SIG-M5 treated with dmso at 0.1 percent for 504 hours (cell line): ENCODE measurements at regions not wholly inside any gene's neighbourhood (a gene's known extent, or its start where the extent isn't known, plus 50 kb on each side); places are given as distances from the start of the nearest gene placed in this dataset.
A peak's percentile ranks its signal among the peaks of the same experiment; 100 is the strongest.

Experiments
- DNase-seq: peaks from one replicate; lab custom pipeline; 2025; ENCODE audit not compliant: unreplicated experiment; lab: John Stamatoyannopoulos, UW

DNA sequence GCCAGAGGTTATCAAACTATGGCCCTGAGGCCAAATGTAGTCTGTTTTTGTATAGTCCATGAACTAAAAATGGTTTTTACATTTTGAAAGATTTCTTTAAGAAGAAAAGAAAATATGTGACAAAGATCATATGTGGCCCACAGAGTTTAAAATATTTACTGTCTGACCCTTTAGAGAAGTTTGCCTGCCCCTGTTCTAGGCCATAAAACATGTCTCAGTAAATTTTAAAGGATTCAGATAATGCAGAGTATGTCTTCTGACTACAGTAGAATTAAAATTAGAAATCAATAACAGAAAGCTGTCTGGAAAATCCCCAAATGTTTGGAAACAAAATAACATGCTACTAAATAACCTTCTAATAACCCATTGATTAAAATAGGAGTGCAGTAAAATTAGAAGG lies 86.3 kb downstream of the KCNRG start:
- no peak for DNase-seq

GRCh38 chr13:50104493-50104892 lies 89.2 kb downstream of the KCNRG start:
- DNase-seq: no peak

GRCh38 chr13:50106559-50106958 lies 91.3 kb downstream of the KCNRG start:
- DNase-seq: peak; percentile 27

DNA sequence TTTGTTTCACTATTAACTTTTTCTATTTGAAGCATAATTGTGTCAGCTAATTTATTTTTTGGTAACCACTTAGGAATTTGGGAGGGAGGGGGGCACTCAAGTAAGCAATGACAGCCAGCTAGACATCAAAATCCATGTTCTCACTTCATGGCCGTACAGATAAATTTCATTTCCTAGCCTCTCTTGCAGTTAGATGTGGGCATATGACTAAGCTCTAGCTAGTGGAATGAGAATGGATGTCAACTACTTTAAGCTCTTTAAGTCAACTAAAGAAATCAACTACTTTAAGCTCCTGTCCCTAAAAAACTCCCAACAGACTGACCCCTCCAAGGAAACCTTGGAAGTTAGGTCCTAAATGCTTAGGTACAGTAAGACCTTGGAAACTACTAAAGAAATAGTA lies 92.0 kb downstream of the KCNRG start:
- DNase-seq: no peak

GRCh38 chr13:50114961-50115360 lies 99.7 kb downstream of the KCNRG start:
- DNase-seq: no peak

DNA sequence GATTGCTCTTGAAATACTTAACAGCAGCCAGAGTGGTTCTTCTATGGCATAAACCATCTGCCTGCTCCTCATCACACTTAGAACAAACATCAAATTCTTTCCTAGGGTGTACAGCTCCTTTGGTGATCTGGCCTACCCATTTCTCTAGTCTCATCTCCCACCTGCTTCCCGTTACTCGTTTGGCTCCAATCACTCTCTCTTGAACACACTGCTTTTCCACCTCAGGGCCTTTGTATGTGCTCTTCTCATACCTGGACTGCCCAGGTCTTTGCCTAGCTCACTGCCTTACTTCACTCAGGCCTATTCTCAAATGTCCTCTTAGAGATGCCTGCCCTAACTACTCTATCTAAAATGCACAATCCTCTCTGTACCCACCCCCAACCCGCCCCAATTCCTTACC lies 100.5 kb downstream of the KCNRG start:
- DNase-seq: no peak

GRCh38 chr13:50116430-50116973 lies 101.3 kb downstream of the KCNRG start:
- DNase-seq: peak; percentile 31

- DNase-seq: peak; percentile 34
Measured at GRCh38 chr13:50119591-50119990, 104.3 kb downstream of the KCNRG start.

GRCh38 chr13:50122455-50122854 lies 107.2 kb downstream of the KCNRG start:
- DNase-seq: peak; percentile 80

DNA sequence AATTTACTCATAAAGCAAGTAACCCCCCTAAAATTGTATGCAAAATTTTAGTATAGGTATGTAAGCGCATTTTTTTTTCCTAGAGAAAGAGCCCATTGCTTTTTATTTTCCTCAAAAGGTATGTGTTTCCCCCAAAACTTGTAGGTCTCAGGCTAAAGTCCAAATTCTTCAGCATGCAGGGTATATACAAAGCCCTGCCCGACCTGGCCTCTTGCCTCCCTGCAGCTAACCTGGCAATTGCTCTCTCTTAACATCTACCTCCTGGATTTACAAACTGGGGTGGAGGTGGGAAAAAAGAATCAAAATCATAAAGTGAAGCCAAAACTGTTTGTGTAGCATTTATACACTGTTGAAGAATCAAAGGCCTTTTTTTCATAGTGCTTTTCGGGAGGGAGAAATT lies 107.8 kb downstream of the KCNRG start:
- DNase-seq: no peak

DNA sequence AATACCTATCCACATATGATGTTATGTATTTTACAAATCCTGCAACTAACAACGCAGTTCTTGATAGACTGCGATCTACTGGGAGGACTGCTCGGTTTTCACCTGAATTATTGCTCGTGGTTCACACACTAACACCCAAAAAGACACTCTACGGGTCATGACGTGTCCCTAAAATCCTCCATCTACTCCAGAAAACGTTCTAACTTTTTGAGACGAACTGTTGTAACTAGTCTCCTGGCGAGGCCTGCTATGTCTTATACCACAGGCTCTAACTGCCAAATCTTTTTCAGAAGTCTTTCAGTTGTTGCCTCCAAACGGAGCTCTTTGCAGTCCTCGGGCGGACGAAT lies 108.2 kb downstream of the KCNRG start:
- no peak for DNase-seq

DNA sequence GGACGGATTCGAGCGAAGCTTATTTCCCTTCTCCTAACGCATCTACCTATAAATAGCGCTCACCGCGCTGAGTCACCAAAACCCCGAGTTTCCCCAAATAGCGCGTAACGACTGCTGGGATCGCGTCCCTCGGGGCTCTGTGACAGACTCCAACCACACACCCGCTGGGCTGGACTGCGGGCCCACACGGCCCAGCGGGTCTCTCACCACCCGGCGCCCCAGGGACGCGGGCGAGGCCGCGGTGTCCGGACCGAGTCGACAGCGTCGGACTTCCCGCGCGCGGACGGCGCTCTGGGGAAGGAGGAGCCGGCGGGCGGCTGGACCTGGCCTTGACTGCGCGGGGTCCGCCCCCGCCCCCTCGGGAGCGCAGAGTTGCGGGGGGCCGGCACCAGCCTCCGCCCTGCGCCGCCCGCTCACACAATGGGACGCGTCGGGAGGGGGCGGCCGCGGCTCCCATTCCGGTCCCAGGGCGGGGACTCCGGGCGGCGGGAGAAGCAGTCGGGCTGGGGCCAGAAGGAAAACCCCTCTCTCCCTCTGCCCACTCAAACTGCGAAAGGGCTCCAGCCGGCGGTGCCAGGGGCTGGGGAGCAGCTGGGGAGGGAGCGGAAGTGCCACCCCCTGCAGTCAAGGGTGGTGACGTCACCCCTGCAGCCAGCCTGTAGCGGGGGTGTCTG lies 108.8 kb downstream of the KCNRG start:
- peak; percentile 95 for DNase-seq

- peak; percentile 64 for DNase-seq
Measured at GRCh38 chr13:50124536-50125303, 109.5 kb downstream of the KCNRG start.

GRCh38 chr13:50125304-50125553 lies 110.0 kb downstream of the KCNRG start:
- DNase-seq: no peak

- peak; percentile 97 for DNase-seq
Measured at GRCh38 chr13:50125554-50126262, 110.5 kb downstream of the KCNRG start.

- peak; percentile 62 for DNase-seq
Measured at GRCh38 chr13:50126263-50126992, 111.2 kb downstream of the KCNRG start.

GRCh38 chr13:50126993-50127725 lies 111.9 kb downstream of the KCNRG start:
- no peak for DNase-seq

- DNase-seq: no peak
Measured at GRCh38 chr13:50127726-50128291, 112.6 kb downstream of the KCNRG start.

GRCh38 chr13:50128428-50128931 lies 113.2 kb downstream of the KCNRG start:
- no peak for DNase-seq

GRCh38 chr13:50129081-50129705 lies 113.9 kb downstream of the KCNRG start:
- DNase-seq: no peak
